IPS-18c (cell line): ENCODE measurements at regions not wholly inside any gene's neighbourhood (a gene's known extent, or its start where the extent isn't known, plus 50 kb on each side); places are given as distances from the start of the nearest gene placed in this dataset.

ENCODE experiments used
- H3K4me3 ChIP-seq: 2 replicates; pipeline ENCODE4 v1.7.0; 2013; ENCODE audit warnings: low read depth, mild to moderate bottlenecking, low read length, moderate library complexity; ENCODE audit not compliant: insufficient read depth
- H3K9me3 ChIP-seq: one replicate; pipeline ENCODE4 v1.6.1; 2013; ENCODE audit warnings: mild to moderate bottlenecking, low read length, moderate library complexity; ENCODE audit not compliant: control insufficient read depth, insufficient read depth

- H3K9me3 ChIP-seq: peaks cover 15% of the 10 kb centered on the region
- no peak overlapping the region for H3K4me3 ChIP-seq
Measured at GRCh38 chrX:122813876-122814275, 370.2 kb upstream of the GRIA3 start.

DNA sequence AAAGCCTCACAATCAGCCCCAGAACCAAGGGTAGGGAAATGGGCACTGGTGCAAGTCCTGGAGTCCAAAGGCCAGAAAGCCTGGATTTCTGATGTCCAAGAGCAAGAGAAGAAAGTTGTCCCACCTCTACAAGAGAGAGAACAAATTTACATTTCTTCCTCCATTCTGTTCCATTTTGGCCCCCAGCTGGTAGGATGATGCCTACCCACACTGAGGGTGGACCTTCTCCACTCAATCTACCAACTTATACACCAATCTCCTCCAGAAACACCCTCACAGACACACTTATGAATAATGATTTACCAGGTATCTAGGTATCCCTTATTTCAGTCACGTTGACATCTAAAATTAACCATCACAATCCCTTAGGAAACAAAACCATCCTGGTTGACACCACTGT lies 367.8 kb upstream of the GRIA3 start:
- H3K9me3 ChIP-seq: peaks cover 15% of the 10 kb centered on the region
- no peak overlapping the region for H3K4me3 ChIP-seq

- Histone ChIP-seq H3K9me3 (peaks cover 15% of the 10 kb centered on the region), H3K4me3 (no peak overlapping the region)
Measured at GRCh38 chrX:122817321-122817955, 366.6 kb upstream of the GRIA3 start.

GRCh38 chrX:122818068-122818467 lies 366.0 kb upstream of the GRIA3 start:
- H3K9me3 ChIP-seq: peaks cover 15% of the 10 kb centered on the region
- H3K4me3 ChIP-seq: no peak overlapping the region

GRCh38 chrX:122833230-122833629 lies 350.8 kb upstream of the GRIA3 start:
- Histone ChIP-seq H3K4me3 (no peak overlapping the region), H3K9me3 (no peaks in the 10 kb centered on the region)

DNA sequence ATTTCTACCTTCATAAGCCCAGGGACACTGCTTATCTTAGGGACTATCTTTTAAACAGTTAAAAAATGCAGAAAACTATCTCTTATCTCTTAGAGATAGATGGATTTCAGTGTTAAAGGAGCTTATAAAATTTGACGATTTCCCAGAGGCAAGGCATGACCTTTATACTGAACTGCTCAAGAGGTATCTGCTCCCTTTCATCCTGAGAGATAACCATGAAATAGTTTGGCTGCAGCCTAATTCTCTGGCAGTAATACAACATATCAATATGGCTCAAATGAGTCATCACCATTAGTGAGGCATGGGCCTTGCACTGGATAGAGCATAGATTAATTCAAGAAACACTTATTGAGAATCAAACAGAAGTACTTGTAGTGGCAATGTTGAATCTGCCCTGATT lies 348.2 kb upstream of the GRIA3 start:
- no peak overlapping the region for H3K4me3 ChIP-seq
- H3K9me3 ChIP-seq: no peaks in the 10 kb centered on the region

GRCh38 chrX:122850326-122850725 lies 333.8 kb upstream of the GRIA3 start:
- H3K4me3 ChIP-seq: no peak overlapping the region

DNA sequence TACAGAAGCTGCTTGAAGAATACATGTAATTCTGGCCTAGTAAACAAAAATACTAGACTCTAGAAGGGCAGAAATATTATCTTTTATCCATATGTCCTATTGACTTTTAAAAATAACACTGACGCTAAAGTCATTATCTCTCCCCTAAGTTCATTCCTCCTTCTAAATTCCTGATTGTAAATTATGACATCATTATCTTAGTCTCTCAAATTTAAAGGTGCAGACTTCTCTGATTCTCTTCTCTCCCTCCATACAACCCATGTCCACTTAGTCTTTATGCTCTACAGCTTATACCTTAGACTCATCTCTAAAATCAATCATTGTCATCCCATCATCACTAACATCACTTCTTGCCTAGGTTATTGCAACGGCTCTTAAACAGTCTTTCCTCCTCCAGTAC lies 327.9 kb upstream of the GRIA3 start:
- Histone ChIP-seq H3K4me3 (no peak overlapping the region), H3K9me3 (no peaks in the 10 kb centered on the region)

More at GRCh38 chrX:122850326-122850725, 333.8 kb upstream of the GRIA3 start:
- H3K9me3 ChIP-seq: peaks cover 4% of the 10 kb centered on the region

- Histone ChIP-seq H3K4me3 (no peak overlapping the region), H3K9me3 (no peaks in the 10 kb centered on the region)
Measured at GRCh38 chrX:122857734-122858133, 326.3 kb upstream of the GRIA3 start.

- Histone ChIP-seq H3K4me3 (no peak overlapping the region), H3K9me3 (no peaks in the 10 kb centered on the region)
Measured at GRCh38 chrX:122863067-122863466, 321.0 kb upstream of the GRIA3 start.

- H3K9me3 ChIP-seq: peaks cover 3% of the 10 kb centered on the region
- H3K4me3 ChIP-seq: no peak overlapping the region
Measured at GRCh38 chrX:122866532-122866931, 317.5 kb upstream of the GRIA3 start.

- no peak overlapping the region for H3K4me3 ChIP-seq
- peaks cover 8% of the 10 kb centered on the region for H3K9me3 ChIP-seq
Measured at GRCh38 chrX:122868631-122869030, 315.4 kb upstream of the GRIA3 start.

DNA sequence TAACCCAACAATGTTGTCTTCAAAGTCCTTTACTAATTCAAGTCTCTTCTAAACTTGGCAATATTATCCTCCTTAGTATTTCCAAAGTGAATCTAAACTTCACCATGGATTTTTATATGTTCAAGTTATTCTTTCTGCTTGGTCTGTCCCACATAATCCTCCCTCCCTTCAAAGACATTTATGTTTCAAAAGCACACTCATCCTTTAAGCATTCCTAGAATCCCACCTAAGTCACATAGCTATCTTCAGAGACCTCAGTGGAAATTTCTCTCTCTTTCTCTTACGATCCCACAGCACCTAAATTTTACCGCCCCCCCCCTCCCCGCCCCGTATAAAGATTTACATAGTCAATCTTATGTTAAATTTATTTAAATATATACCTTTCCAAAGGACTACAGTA lies 314.9 kb upstream of the GRIA3 start:
- Histone ChIP-seq H3K9me3 (peaks cover 8% of the 10 kb centered on the region), H3K4me3 (no peak overlapping the region)

GRCh38 chrX:122878269-122878668 lies 305.8 kb upstream of the GRIA3 start:
- Histone ChIP-seq H3K4me3 (no peak overlapping the region), H3K9me3 (peaks cover 2% of the 10 kb centered on the region)

- Histone ChIP-seq H3K9me3 (peaks cover 2% of the 10 kb centered on the region), H3K4me3 (no peak overlapping the region)
Measured at GRCh38 chrX:122880952-122881351, 303.1 kb upstream of the GRIA3 start.

DNA sequence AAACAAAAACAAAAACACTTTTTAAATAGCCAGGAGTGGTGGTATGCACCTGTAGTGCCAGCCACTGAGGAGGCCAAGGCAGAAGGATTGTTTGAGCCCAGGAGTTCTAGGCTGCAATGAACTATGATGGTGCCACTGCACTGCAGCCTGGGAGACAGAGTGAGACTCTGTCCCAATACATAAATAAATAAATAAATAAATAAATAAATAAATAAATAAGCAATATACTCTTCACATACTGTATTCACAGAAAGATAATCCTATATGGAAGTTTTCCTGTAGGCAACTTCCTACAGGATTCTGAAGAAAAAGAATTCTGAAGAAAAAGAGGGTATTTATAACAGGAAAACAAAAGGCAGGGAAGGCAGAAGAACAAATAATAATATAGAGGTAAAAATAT lies 293.3 kb upstream of the GRIA3 start:
- Histone ChIP-seq H3K9me3 (no peaks in the 10 kb centered on the region), H3K4me3 (no peak overlapping the region)

DNA sequence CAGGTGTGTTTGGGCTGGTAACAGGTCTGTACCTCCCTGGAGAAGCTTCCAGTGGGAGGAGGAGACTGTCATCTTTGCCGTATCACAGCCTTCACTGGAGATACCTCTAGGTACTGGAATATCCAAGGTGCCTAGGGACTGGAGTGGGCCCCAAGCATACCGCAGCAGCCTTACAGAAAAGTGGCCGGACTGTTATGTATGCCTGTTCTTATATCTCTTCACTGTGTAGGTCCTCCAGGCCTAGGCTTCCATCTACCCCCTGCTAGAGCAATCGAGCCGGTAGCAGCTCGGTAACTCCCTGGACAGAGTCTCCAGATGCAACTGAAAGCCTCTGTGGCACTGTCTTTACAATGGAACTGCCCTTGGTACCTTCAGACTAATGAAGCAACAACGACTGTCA lies 277.4 kb upstream of the GRIA3 start:
- H3K9me3 ChIP-seq: peaks cover 2% of the 10 kb centered on the region
- H3K4me3 ChIP-seq: no peak overlapping the region

DNA sequence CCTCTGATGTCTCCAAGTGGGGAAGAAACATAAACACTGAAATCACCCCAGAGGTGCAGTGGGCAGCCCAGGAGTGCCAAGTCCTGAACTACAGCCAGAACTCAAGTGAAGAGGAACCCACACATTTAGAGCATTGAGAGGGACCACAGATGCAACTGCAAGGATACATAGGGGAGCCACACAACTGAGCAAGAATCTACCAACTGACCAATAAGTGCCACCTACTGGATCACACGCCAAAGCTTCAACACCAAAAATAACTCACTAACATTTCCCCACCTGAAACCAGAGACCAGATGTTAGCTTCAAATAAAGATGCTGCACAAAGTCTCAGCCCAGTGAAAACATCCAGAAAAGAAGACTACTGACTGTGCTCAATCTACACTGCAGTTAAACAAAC lies 276.7 kb upstream of the GRIA3 start:
- peaks cover 2% of the 10 kb centered on the region for H3K9me3 ChIP-seq
- H3K4me3 ChIP-seq: no peak overlapping the region

DNA sequence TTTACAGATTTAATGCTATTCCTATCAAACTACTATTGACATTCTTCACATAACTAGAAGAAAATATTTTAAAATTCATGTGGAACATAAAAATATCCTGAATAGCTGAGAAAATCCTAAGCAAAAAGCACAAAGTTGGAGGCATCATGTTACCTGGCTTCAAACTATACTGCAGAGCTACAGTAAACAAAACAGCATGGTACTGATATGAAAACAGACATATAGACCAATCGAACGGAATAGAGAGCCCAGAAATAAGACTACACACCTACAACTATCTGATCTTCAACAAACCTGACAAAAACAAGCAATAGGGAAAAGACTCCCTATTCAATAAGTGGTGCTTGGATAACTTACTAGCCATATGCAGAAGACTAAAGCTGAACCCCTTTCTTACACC lies 273.4 kb upstream of the GRIA3 start:
- H3K9me3 ChIP-seq: peaks cover 2% of the 10 kb centered on the region
- H3K4me3 ChIP-seq: no peak overlapping the region
